Body of pancreas (tissue), 4 donors: ENCODE measurements at regions not wholly inside any gene's neighbourhood (a gene's known extent, or its start where the extent isn't known, plus 50 kb on each side); places are given as distances from the start of the nearest gene placed in this dataset.
A peak's percentile ranks its signal among the peaks of the same experiment; 100 is the strongest.

Experiments
- ATAC-seq: fragments of 150-250 bp; one replicate; pipeline ENCODE4 v1.9.1; 2016
- DNase-seq, 4 donors: peaks; one replicate each; pipeline ENCODE4 v3.0.0-alpha.2; 2019
- H3K27ac ChIP-seq, 4 donors: fragments of 200-600 bp; sonication (generic); 1 replicate in 3 of 4; 2 replicates in 1 of 4; pipeline versions ENCODE4 v1.5.1 to v1.6.1; 2016 to 2019; ENCODE audit warnings: mild to moderate bottlenecking in 1 of 4, mixed read lengths in 1 of 4, moderate library complexity in 1 of 4
- H3K27me3 ChIP-seq, 2 donors: fragments of 200-600 bp; sonication (generic); one replicate each; pipeline ENCODE4 v1.6.0; 2016; ENCODE audit warnings: mild to moderate bottlenecking in 1 of 2
- H3K36me3 ChIP-seq, 2 donors: fragments of 200-600 bp; sonication (generic); replicated peaks in 1 of 2; 2 replicates each; pipeline ENCODE4 v1.5.1; 2016; ENCODE audit warnings: low read depth in 2 of 2; ENCODE audit not compliant: insufficient read depth in 1 of 2
- H3K4me1 ChIP-seq: fragments of 200-600 bp; sonication (generic); one replicate; pipeline ENCODE4 v1.6.0; 2016
- H3K4me3 ChIP-seq, 2 donors: fragments of 200-600 bp; sonication (generic); 1 replicate in 1 of 2; 2 replicates in 1 of 2; pipeline ENCODE4 v1.5.1; 2016 to 2019
- H3K9me3 ChIP-seq, 3 donors: fragments of 200-600 bp; sonication (generic); 1 replicate in 2 of 3; 2 replicates in 1 of 3; pipeline ENCODE4 v1.5.1; 2016
- POLR2A ChIP-seq, 3 donors: fragments of 450-650 bp; IDR thresholded peaks; one replicate each; pipeline ENCODE4 v1.6.1; 2016; ENCODE audit warnings: antibody characterized with exemption in 3 of 3, mild to moderate bottlenecking in 2 of 3
- WGBS, 2 donors: methylation state at CpG; one replicate each; pipeline ENCODE4 v1.1.5; 2017; 5-methylcytosine and 5-hydroxymethylcytosine counted together
- intact Hi-C: fragments of 100-400 bp; cut with DNase I; formaldehyde crosslinking; loops from one replicate; pipeline ENCODE4 v1.15.1; 2023
- TF ChIP-seq, protein P1 (sequence below), 7 experiments: fragments of 450-650 bp in 4 of 7; fragments of 200-600 bp in 3 of 7; sonication (generic) in 3 of 7; IDR thresholded peaks; one replicate each; pipeline ENCODE4 v1.5.1; 2016 to 2019; ENCODE audit warnings: antibody characterized with exemption in 7 of 7

DNA sequence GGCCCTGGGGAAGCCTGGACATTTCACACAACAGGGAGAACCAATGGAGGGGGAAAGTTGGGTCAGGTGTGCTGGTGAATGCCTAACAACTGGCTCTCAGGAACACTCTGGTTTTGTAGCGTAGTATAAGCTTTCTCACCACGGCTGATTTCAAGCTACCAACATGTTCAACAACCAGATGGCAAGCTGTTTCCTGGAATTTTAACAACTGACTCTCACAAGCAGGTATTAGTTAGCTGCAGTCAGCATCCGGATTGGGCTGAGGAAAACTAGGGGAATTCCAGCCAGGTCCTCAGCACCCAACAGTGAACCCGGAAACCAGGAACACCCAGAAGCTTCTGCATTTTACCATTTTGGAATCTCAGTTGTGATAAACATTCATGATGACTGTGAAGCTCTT lies 162.3 kb upstream of the CAMK1G start:
- no peaks in the 10 kb centered on the region for H3K36me3 ChIP-seq
- WGBS, 2 donors: 67 to 83% methylated on average over 4 of the region's 4 CpGs
- ATAC-seq (peak; percentile 24), DNase-seq (no peak)
- TF ChIP-seq POLR2A (IDR thresholded peaks at IDR 0.05): no peak
- TF ChIP-seq, protein P1, sequence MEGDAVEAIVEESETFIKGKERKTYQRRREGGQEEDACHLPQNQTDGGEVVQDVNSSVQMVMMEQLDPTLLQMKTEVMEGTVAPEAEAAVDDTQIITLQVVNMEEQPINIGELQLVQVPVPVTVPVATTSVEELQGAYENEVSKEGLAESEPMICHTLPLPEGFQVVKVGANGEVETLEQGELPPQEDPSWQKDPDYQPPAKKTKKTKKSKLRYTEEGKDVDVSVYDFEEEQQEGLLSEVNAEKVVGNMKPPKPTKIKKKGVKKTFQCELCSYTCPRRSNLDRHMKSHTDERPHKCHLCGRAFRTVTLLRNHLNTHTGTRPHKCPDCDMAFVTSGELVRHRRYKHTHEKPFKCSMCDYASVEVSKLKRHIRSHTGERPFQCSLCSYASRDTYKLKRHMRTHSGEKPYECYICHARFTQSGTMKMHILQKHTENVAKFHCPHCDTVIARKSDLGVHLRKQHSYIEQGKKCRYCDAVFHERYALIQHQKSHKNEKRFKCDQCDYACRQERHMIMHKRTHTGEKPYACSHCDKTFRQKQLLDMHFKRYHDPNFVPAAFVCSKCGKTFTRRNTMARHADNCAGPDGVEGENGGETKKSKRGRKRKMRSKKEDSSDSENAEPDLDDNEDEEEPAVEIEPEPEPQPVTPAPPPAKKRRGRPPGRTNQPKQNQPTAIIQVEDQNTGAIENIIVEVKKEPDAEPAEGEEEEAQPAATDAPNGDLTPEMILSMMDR (IDR thresholded peaks at IDR 0.05): no peak
- no peaks in the 10 kb centered on the region for H3K27me3 ChIP-seq
- H3K9me3 ChIP-seq: no peaks in the 10 kb centered on the region
- intact Hi-C loops: no loop called here
- peaks cover 7% of the 10 kb centered on the region for H3K4me1 ChIP-seq
- H3K27ac ChIP-seq: no peak overlapping the region
- H3K4me3 ChIP-seq: no peak overlapping the region

DNA sequence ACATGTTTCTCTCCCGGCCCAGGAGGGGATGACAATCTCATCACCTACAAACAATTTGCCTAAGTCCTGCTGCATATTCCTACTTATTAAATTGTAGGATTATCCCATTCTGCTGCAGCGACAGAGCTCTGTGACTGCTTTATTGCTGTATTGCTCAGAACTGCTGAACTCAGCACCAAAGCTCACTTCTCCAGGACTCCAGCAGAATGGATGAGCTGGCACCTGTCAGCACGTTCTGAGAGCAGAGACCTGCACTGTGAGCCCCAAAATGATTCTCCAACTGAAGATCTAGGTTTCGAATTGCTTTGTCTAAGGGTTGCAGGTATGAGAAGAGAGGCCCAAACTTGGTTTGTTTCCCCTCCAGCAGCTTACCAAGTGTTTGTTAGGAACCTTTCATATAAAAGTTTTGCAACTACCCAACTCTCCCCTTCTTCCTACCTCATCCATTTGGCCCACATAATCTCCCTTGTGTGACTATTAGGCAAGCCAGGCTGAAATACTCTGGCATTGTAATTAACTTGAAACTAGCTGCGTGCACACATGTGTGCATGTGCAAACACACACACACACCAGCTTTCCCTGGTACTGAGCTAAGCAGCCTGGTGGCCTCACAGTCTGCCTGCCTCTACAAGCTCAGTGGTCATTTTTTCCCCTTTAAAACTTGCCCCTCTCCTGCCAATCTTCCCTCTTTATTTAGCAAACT lies 161.4 kb upstream of the CAMK1G start:
- no peak overlapping the region for H3K27ac ChIP-seq
- ATAC-seq (no peak), DNase-seq (no peak)
- H3K36me3 ChIP-seq: no peaks in the 10 kb centered on the region
- H3K27me3 ChIP-seq: no peaks in the 10 kb centered on the region
- intact Hi-C loops: no loop called here
- WGBS, 2 donors: 73 to 78% methylated on average over 5 of the region's 5 CpGs
- no peaks in the 10 kb centered on the region for H3K9me3 ChIP-seq
- TF ChIP-seq POLR2A (IDR thresholded peaks at IDR 0.05): no peak
- TF ChIP-seq, protein P1 (IDR thresholded peaks at IDR 0.05): no peak
- H3K4me1 ChIP-seq: peaks cover 7% of the 10 kb centered on the region
- no peak overlapping the region for H3K4me3 ChIP-seq

DNA sequence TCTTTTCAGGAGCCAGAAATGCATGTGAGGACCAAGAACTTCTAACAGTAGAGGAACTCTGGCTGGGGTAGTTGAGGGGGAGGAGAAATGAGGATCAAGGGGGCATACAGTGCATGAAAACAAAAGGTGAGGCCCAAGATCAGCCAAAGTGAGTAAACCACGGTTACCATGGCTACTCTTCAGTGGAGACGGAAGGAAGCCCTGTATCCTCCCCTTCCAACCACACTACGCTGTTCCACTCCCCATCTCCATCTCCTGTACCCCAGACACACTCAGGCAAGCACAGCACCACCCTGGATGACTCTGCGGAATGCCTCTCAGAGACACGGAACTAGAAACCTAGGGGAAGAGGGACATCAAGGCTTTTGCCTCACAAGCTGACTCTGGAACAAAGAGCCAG lies 157.6 kb upstream of the CAMK1G start:
- WGBS, 2 donors: 70 to 72% methylated on average over 5 of the region's 5 CpGs
- H3K4me1 ChIP-seq: no peaks in the 10 kb centered on the region
- no peaks in the 10 kb centered on the region for H3K9me3 ChIP-seq
- TF ChIP-seq, protein P1 (IDR thresholded peaks at IDR 0.05): no peak
- TF ChIP-seq POLR2A (IDR thresholded peaks at IDR 0.05): no peak
- DNase-seq (no peak), ATAC-seq (no peak)
- no peak overlapping the region for H3K27ac ChIP-seq
- no peak overlapping the region for H3K4me3 ChIP-seq
- intact Hi-C loops: no loop called here
- H3K36me3 ChIP-seq: no peaks in the 10 kb centered on the region
- H3K27me3 ChIP-seq: no peaks in the 10 kb centered on the region

DNA sequence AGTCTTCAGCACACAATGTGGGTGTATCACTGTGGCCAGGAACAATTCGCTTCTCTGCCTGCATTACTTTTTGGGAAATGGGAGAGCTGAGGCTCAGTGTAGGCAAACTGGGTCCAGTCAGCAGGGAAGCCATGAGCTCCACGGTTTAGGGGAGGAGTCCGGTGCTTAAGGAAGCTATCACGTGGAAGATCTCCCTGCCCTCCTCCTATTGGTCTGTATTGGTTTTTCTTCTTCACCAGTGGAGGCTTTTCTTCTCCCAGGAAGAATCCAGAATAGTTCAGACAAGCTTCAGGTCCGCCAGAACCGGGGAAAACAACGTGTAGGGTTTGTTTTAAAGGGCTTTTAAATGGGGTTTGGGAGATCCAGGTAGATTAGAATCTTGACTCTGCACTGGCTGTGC lies 156.2 kb upstream of the CAMK1G start:
- ATAC-seq: no peak
- TF ChIP-seq POLR2A (IDR thresholded peaks at IDR 0.05): no peak
- TF ChIP-seq, protein P1 (IDR thresholded peaks at IDR 0.05): no peak
- no peak overlapping the region for H3K27ac ChIP-seq
- H3K9me3 ChIP-seq: no peaks in the 10 kb centered on the region
- H3K27me3 ChIP-seq: no peaks in the 10 kb centered on the region
- intact Hi-C loops: no loop called here
- WGBS, 2 donors: 68 to 69% methylated on average over 7 of the region's 7 CpGs
- no peaks in the 10 kb centered on the region for H3K36me3 ChIP-seq
- no peak overlapping the region for H3K4me3 ChIP-seq
- H3K4me1 ChIP-seq: no peaks in the 10 kb centered on the region
- DNase-seq: no peak

DNA sequence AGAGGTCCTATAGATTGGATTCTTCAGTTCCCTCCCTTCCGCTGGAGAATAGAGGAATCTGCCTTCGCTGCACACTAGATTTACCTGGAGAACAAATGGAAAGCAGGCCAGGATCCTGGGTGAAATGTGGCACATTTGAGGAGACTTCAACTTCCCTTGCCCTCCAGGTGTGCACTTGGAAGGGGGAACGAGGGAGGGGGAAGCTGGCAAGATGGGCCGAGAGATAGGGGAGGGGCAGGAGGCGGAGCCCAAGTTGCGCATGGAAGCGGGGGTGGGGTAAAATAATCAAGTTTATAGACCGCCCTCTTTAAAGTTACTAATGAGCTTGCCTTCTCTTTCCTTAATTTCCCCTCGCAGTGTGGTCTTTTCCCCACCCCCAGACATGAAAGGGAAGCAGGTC lies 155.7 kb upstream of the CAMK1G start:
- Histone ChIP-seq H3K4me3 (no peak overlapping the region), H3K27ac (no peak overlapping the region), H3K27me3 (no peaks in the 10 kb centered on the region), H3K36me3 (no peaks in the 10 kb centered on the region), H3K9me3 (no peaks in the 10 kb centered on the region), H3K4me1 (no peaks in the 10 kb centered on the region)
- ATAC-seq (no peak), DNase-seq (no peak)
- intact Hi-C loops: no loop called here
- WGBS, 2 donors: 73 to 85% methylated on average over 9 of the region's 9 CpGs
- TF ChIP-seq, protein P1 (IDR thresholded peaks at IDR 0.05): no peak
